ENCODE measurements at regions not wholly inside any gene's neighbourhood (a gene's known extent, or its start where the extent isn't known, plus 50 kb on each side); places are given as distances from the start of the nearest gene placed in this dataset.
A peak's percentile ranks its signal among the peaks of the same experiment; 100 is the strongest.
"Not testable (repeated sequence)": the region's sequence is repeated elsewhere in the genome, so short reads cannot be mapped to it uniquely, and the experiment has no call there.

GRCh38 chr6:28673787-28674671 is 148.3 kb downstream of the GPX5 start:
- H3K4me2 ChIP-seq (ENCODE audit: low read length), result peak overlapping the region; percentile 87
- peak; percentile 92 for ATAC-seq
- no peaks in the 10 kb centered on the region for H3K36me3 ChIP-seq (ENCODE audit: low read depth, low read length)
- H4K20me1 ChIP-seq (ENCODE audit: low read length), result no peaks in the 10 kb centered on the region
- no peaks in the 10 kb centered on the region for H3K79me2 ChIP-seq (ENCODE audit: low read length)
- POLR2A ChIA-PET (ENCODE audit: unreplicated experiment), result interaction anchor here (0.6 to 0.7 kb wide), 2 partner anchors 39 to 342 kb away, joined by 4 to 6 read pairs; no protein-coding TSS in a partner anchor
- no peaks in the 10 kb centered on the region for H3K27me3 ChIP-seq (ENCODE audit: low read length)
- no peaks in the 10 kb centered on the region for H3K4me1 ChIP-seq (ENCODE audit: insufficient read depth, low read length)
- no peak for TF ChIP-seq EZH2phosphoT487 (IDR thresholded peaks at IDR 0.05; ENCODE audit: borderline replicate concordance, low read length)
- TF ChIP-seq EZH2 (IDR thresholded peaks at IDR 0.05; ENCODE audit: low read length, unreplicated experiment), result no peak
- no peak for TF ChIP-seq CTCF (conservative IDR thresholded peaks at IDR 0.05; ENCODE audit: low read depth, low read length)
- no peaks in the 10 kb centered on the region for H3K9me3 ChIP-seq (ENCODE audit: low read length)
- no TSS peak for BruUV-seq (replicated peaks)
- peak overlapping the region; percentile 73 for H3K4me3 ChIP-seq (ENCODE audit: low read length)
- no peak overlapping the region for H3K27ac ChIP-seq (ENCODE audit: low read length)
- intact Hi-C loops (cut with micrococcal nuclease), result loop anchor here (1.0 kb wide), 2 partner anchors 16 to 26 kb away; no protein-coding TSS in a partner anchor
- peak; percentile 92 for DNase-seq
- no peak overlapping the region for H3K9ac ChIP-seq (ENCODE audit: low read length)
- no peaks in the 10 kb centered on the region for H3K9me2 ChIP-seq (replicated peaks; ENCODE audit: low read length)
- CTCF ChIA-PET, result interaction anchor here (0.6 to 0.7 kb wide), 2 partner anchors 94 to 863 kb away, joined by 4 to 5 read pairs; no protein-coding TSS in a partner anchor
- H2AFZ ChIP-seq (ENCODE audit: low read length), result peak overlapping the region; percentile 94
- H3F3A ChIP-seq (ENCODE audit: low read length, unreplicated experiment), result no peaks in the 10 kb centered on the region

GRCh38 chr6:28675600-28675999 is 149.9 kb downstream of the GPX5 start:
- Histone ChIP-seq H3K27me3 (ENCODE audit: low read length) (0 out of 2 replicates have a peak, but pooled peaks cover 3% of the 10 kb centered on the region), H3F3A (ENCODE audit: low read length, unreplicated experiment) (no peaks in the 10 kb centered on the region), H3K4me3 (ENCODE audit: low read length) (no peak overlapping the region), H3K9ac (ENCODE audit: low read length) (no peak overlapping the region), H3K36me3 (ENCODE audit: low read depth, low read length) (no peaks in the 10 kb centered on the region), H3K27ac (ENCODE audit: low read length) (no peak overlapping the region), H2AFZ (ENCODE audit: low read length) (no peak overlapping the region), H3K9me3 (ENCODE audit: low read length) (no peaks in the 10 kb centered on the region), H3K4me1 (ENCODE audit: insufficient read depth, low read length) (no peaks in the 10 kb centered on the region), H3K4me2 (ENCODE audit: low read length) (no peak overlapping the region), H3K79me2 (ENCODE audit: low read length) (no peaks in the 10 kb centered on the region), H4K20me1 (ENCODE audit: low read length) (no peaks in the 10 kb centered on the region), H3K9me2 (replicated peaks; ENCODE audit: low read length) (no peaks in the 10 kb centered on the region)
- CTCF ChIA-PET, result no interaction called here
- ATAC-seq (no peak), DNase-seq (no peak)
- TF ChIP-seq CTCF (conservative IDR thresholded peaks at IDR 0.05; ENCODE audit: low read depth, low read length) (no peak), EZH2 (IDR thresholded peaks at IDR 0.05; ENCODE audit: low read length, unreplicated experiment) (no peak), EZH2phosphoT487 (IDR thresholded peaks at IDR 0.05; ENCODE audit: borderline replicate concordance, low read length) (no peak)
- intact Hi-C loops (cut with micrococcal nuclease), result no loop called here
- POLR2A ChIA-PET (ENCODE audit: unreplicated experiment), result no interaction called here
- BruUV-seq (replicated peaks), result no TSS peak

- Histone ChIP-seq H3K4me2 (ENCODE audit: low read length) (peak overlapping the region; percentile 90), H3K9ac (ENCODE audit: low read length) (no peak overlapping the region), H3K9me3 (ENCODE audit: low read length) (no peaks in the 10 kb centered on the region), H3K36me3 (ENCODE audit: low read depth, low read length) (no peaks in the 10 kb centered on the region), H3K27ac (ENCODE audit: low read length) (no peak overlapping the region), H3K79me2 (ENCODE audit: low read length) (no peaks in the 10 kb centered on the region), H2AFZ (ENCODE audit: low read length) (peak overlapping the region; percentile 71), H4K20me1 (ENCODE audit: low read length) (no peaks in the 10 kb centered on the region), H3K4me1 (ENCODE audit: insufficient read depth, low read length) (peaks cover 13% of the 10 kb centered on the region; the same call in 1 of the 2 replicates), H3K4me3 (ENCODE audit: low read length) (peak overlapping the region; percentile 72), H3F3A (ENCODE audit: low read length, unreplicated experiment) (no peaks in the 10 kb centered on the region), H3K9me2 (replicated peaks; ENCODE audit: low read length) (no peaks in the 10 kb centered on the region), H3K27me3 (ENCODE audit: low read length) (0 out of 2 replicates have a peak, but pooled peaks cover 3% of the 10 kb centered on the region)
- ATAC-seq, result no peak
- no peak for DNase-seq
- TF ChIP-seq EZH2 (IDR thresholded peaks at IDR 0.05; ENCODE audit: low read length, unreplicated experiment) (no peak), EZH2phosphoT487 (IDR thresholded peaks at IDR 0.05; ENCODE audit: borderline replicate concordance, low read length) (no peak), CTCF (conservative IDR thresholded peaks at IDR 0.05; ENCODE audit: low read depth, low read length) (no peak)
- CTCF ChIA-PET, result no interaction called here
- POLR2A ChIA-PET (ENCODE audit: unreplicated experiment), result no interaction called here
- intact Hi-C loops (cut with micrococcal nuclease), result no loop called here
- no TSS peak for BruUV-seq (replicated peaks)
Observed at GRCh38 chr6:28682542-28682941, 156.9 kb downstream of the GPX5 start.

- peak overlapping the region; percentile 90 for H3K4me2 ChIP-seq (ENCODE audit: low read length)
- H3K9me3 ChIP-seq (ENCODE audit: low read length); BruUV-seq (replicated peaks); H3K36me3 ChIP-seq (ENCODE audit: low read depth, low read length); H4K20me1 ChIP-seq (ENCODE audit: low read length); H3K27ac ChIP-seq (ENCODE audit: low read length); H3F3A ChIP-seq (ENCODE audit: low read length, unreplicated experiment); H3K79me2 ChIP-seq (ENCODE audit: low read length); H3K27me3 ChIP-seq (ENCODE audit: low read length); H3K9me2 ChIP-seq (replicated peaks; ENCODE audit: low read length); intact Hi-C loops (cut with micrococcal nuclease); POLR2A ChIA-PET (ENCODE audit: unreplicated experiment): not testable (repeated sequence)
- H3K4me3 ChIP-seq (ENCODE audit: low read length), result peak overlapping the region; percentile 72
- peak overlapping the region; percentile 9; the same call in 1 of the 2 replicates for H3K9ac ChIP-seq (ENCODE audit: low read length)
- CTCF ChIA-PET, result interaction anchor here (0.6 kb wide), 1 partner anchor 52 kb away, joined by 3 read pairs; no protein-coding TSS in a partner anchor
- peak overlapping the region; percentile 71 for H2AFZ ChIP-seq (ENCODE audit: low read length)
- peak; percentile 72 for ATAC-seq
- DNase-seq, result peak; percentile 32
- peaks cover 13% of the 10 kb centered on the region; the same call in 1 of the 2 replicates for H3K4me1 ChIP-seq (ENCODE audit: insufficient read depth, low read length)
Observed at GRCh38 chr6:28682956-28683685, 157.4 kb downstream of the GPX5 start.

Measured in PC-3 (cell line).